Kidney epithelial cell (primary cell): ENCODE measurements at regions not wholly inside any gene's neighbourhood (a gene's known extent, or its start where the extent isn't known, plus 50 kb on each side); places are given as distances from the start of the nearest gene placed in this dataset.

Experiments
- DNase-seq: peaks from one replicate; pipeline ENCODE4 v3.0.0-alpha.2; 2010; ENCODE audit warnings: low read depth
- H3K27me3 ChIP-seq: 2 replicates; pipeline ENCODE4 v1.6.0; 2011; ENCODE audit warnings: low read length; ENCODE audit not compliant: control insufficient read depth, insufficient read depth
- H3K36me3 ChIP-seq: 2 replicates; pipeline ENCODE4 v1.5.1; 2011; ENCODE audit warnings: low read length; ENCODE audit not compliant: control insufficient read depth, insufficient read depth
- H3K4me3 ChIP-seq: 2 replicates; pipeline ENCODE4 v1.5.1; 2011; ENCODE audit warnings: low read depth, mild to moderate bottlenecking, control low read depth, low read length
- CTCF ChIP-seq: IDR thresholded peaks from 2 replicates; pipeline ENCODE4 v1.5.1; 2011; ENCODE audit warnings: mild to moderate bottlenecking, moderate library complexity, low read length, control low read depth, inconsistent platforms; ENCODE audit not compliant: insufficient read depth, poor library complexity, severe bottlenecking

DNA sequence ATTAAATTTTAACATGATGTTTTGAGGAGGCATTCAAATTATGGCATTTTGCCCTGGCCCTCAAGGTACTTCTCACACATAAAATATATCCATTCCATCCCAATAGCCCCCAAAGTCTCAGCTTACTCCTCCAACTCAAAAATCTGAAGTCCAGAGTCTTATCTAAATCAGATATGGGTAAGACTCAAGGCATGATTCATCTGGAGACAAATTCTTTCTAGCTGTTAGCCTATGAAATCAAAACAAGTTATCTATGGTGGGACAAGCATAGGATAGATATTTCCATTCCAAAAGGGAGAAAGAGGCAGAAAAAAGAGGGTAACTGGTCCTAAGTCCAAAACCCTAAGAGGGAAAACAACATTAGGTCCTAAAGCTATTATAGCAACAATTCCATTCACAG is 408.4 kb downstream of the ZNF608 start:
- Histone ChIP-seq H3K4me3 (no peak overlapping the region), H3K36me3 (no peaks in the 10 kb centered on the region), H3K27me3 (no peaks in the 10 kb centered on the region)
- TF ChIP-seq CTCF: no peak
- no peak for DNase-seq

DNA sequence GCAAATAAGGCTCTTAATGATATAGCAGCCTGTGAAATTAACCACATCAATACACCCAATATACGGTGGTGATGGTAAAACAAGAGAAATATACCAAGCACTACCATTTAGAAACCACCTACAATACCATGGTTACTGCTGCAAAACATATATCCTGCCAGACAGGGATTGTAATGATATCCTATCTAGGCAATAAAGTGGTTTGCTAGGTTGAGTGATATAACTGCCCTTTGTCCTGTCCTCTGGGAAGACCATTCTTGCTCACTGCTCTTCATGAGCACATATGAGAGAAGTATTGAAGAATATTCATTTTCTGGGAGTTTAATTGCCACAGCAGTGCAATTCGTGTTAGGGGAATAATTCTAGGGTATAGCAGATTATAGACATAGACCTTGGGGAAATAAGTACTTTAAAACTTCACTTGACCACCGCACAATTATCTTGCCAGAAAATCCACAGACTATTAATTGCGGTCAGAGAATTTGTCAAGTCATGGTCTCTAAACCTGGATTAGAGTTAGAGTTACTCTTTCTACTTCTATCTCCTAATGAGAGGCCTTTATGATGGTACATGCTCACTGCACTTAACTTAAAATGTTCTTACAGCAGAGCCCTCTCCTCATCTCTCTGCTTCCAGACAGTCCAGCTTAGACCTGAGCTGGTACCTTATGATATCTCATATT is 413.0 kb downstream of the ZNF608 start:
- TF ChIP-seq CTCF: no peak
- Histone ChIP-seq H3K4me3 (no peak overlapping the region), H3K36me3 (no peaks in the 10 kb centered on the region), H3K27me3 (no peaks in the 10 kb centered on the region)
- no peak for DNase-seq

DNA sequence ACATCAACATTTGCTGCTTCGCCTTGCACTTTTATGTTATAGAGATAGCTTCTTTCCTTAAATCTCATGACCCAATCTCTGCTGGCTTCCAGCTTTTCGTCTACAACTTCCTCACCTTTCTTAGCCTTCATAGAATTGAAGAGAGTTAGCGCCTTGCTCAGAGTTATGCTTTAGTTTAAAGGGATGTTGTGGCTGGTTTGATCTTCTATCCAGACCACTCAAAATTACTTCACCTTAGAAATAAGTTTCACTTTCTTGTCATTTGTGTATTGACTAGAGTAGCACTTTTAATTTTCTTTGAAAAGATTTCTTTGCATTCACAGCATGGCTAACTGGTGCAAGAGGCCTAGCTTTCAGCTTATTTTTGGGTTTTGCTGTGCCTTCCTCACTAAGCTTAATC is 414.2 kb downstream of the ZNF608 start:
- no peak overlapping the region for H3K4me3 ChIP-seq
- no peak for DNase-seq
- no peaks in the 10 kb centered on the region for H3K27me3 ChIP-seq
- no peak for TF ChIP-seq CTCF
- H3K36me3 ChIP-seq: no peaks in the 10 kb centered on the region

GRCh38 chr5:124330595-124331220 is 415.7 kb downstream of the ZNF608 start:
- H3K27me3 ChIP-seq: no peaks in the 10 kb centered on the region
- no peak for DNase-seq
- no peak for TF ChIP-seq CTCF
- H3K36me3 ChIP-seq: no peaks in the 10 kb centered on the region
- no peak overlapping the region for H3K4me3 ChIP-seq

- TF ChIP-seq CTCF: no peak
- Histone ChIP-seq H3K36me3 (no peaks in the 10 kb centered on the region), H3K27me3 (no peaks in the 10 kb centered on the region), H3K4me3 (no peak overlapping the region)
- DNase-seq: no peak
These were observed 418.2 kb downstream of the ZNF608 start for GRCh38 chr5:124328201-124328600.

DNA sequence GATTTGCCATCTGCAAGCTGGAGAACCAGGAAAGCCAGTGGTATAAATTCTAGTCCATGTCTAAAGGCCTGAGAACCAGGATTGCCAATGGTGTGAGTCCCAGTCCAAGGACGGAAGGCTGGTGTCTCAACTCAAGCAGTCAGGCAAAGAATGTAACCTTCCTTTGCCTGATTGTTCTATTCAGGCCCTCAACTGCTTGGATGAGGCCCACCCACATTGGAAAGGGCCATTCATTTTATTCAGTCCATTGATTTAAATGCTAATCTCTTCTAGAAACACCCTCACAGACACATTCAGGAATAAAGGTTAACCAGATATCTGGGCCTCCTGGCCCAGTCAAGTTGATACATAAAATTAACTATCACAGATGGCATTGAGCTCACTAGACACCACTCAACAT is 427.8 kb downstream of the ZNF608 start:
- Histone ChIP-seq H3K36me3 (no peaks in the 10 kb centered on the region), H3K4me3 (no peak overlapping the region), H3K27me3 (no peaks in the 10 kb centered on the region)
- DNase-seq: no peak
- TF ChIP-seq CTCF: no peak
